ENCODE measurements at regions not wholly inside any gene's neighbourhood (a gene's known extent, or its start where the extent isn't known, plus 50 kb on each side); places are given as distances from the start of the nearest gene placed in this dataset.

GRCh38 chr7:42617071-42617765 is 294.7 kb downstream of the C7orf25 start:
- DNase-seq: no peak

- no peak for DNase-seq
These were observed 297.2 kb downstream of the C7orf25 start for GRCh38 chr7:42614636-42615035.

- DNase-seq: no peak
These were observed 299.9 kb downstream of the C7orf25 start for GRCh38 chr7:42611961-42612360.

GRCh38 chr7:42611289-42611928 is 300.5 kb downstream of the C7orf25 start:
- no peak for DNase-seq

GRCh38 chr7:42606193-42606905 is 305.5 kb downstream of the C7orf25 start:
- DNase-seq: no peak

GRCh38 chr7:42605406-42606192 is 306.3 kb downstream of the C7orf25 start:
- DNase-seq: no peak

GRCh38 chr7:42603496-42603895 is 308.4 kb downstream of the C7orf25 start:
- no peak for DNase-seq

- no peak for DNase-seq
These were observed 314.6 kb downstream of the C7orf25 start for GRCh38 chr7:42597300-42597699.

- no peak for DNase-seq
These were observed 315.1 kb downstream of the C7orf25 start for GRCh38 chr7:42596737-42597136.

- DNase-seq: no peak
These were observed 318.0 kb downstream of the C7orf25 start for GRCh38 chr7:42593860-42594259.

GRCh38 chr7:42590771-42591310 is 321.0 kb downstream of the C7orf25 start:
- DNase-seq: no peak

GRCh38 chr7:42588876-42589275 is 323.0 kb downstream of the C7orf25 start:
- no peak for DNase-seq

- DNase-seq: no peak
These were observed 324.1 kb downstream of the C7orf25 start for GRCh38 chr7:42587806-42588205.

- no peak for DNase-seq
These were observed 331.8 kb downstream of the C7orf25 start for GRCh38 chr7:42580061-42580460.

- DNase-seq: no peak
These were observed 336.7 kb downstream of the C7orf25 start for GRCh38 chr7:42575171-42575570.

- DNase-seq: no peak
These were observed 337.2 kb downstream of the C7orf25 start for GRCh38 chr7:42574685-42575084.

GRCh38 chr7:42573881-42574672 is 337.1 kb upstream of the GLI3 start:
- DNase-seq: no peak

- DNase-seq: no peak
These were observed 335.6 kb upstream of the GLI3 start for GRCh38 chr7:42572561-42572960.

- no peak for DNase-seq
These were observed 335.0 kb upstream of the GLI3 start for GRCh38 chr7:42572056-42572455.

GRCh38 chr7:42570944-42571343 is 333.9 kb upstream of the GLI3 start:
- DNase-seq: no peak

- DNase-seq: no peak
These were observed 330.0 kb upstream of the GLI3 start for GRCh38 chr7:42567051-42567450.

- DNase-seq: no peak
These were observed 324.8 kb upstream of the GLI3 start for GRCh38 chr7:42561797-42562196.
